H7 (cell line): ENCODE measurements at regions not wholly inside any gene's neighbourhood (a gene's known extent, or its start where the extent isn't known, plus 50 kb on each side); places are given as distances from the start of the nearest gene placed in this dataset.
"Not testable (repeated sequence)": the region's sequence is repeated elsewhere in the genome, so short reads cannot be mapped to it uniquely, and the experiment has no call there.

Source experiments
- DNase-seq: peaks from one replicate; pipeline ENCODE4 v3.0.0; 2012
- H3K27me3 ChIP-seq: 2 replicates; pipeline ENCODE4 v1.6.0; 2011; ENCODE audit warnings: mild to moderate bottlenecking, low read length; ENCODE audit not compliant: control insufficient read depth, insufficient read depth
- H3K36me3 ChIP-seq: replicated peaks from 2 replicates; pipeline ENCODE4 v1.5.1; 2011; ENCODE audit warnings: low read length; ENCODE audit not compliant: control insufficient read depth, insufficient read depth
- H3K4me3 ChIP-seq: 2 replicates; pipeline ENCODE4 v1.5.1; 2011; ENCODE audit warnings: low read depth, mild to moderate bottlenecking, control low read depth, low read length, moderate library complexity; ENCODE audit not compliant: insufficient read depth

GRCh38 chr20:28562510-28562898 is 2695.0 kb upstream of the DEFB115 start:
- Histone ChIP-seq H3K27me3 (no peaks in the 10 kb centered on the region), H3K36me3 (no peaks in the 10 kb centered on the region), H3K4me3 (no peak overlapping the region)
- DNase-seq = no peak

- DNase-seq, H3K27me3 ChIP-seq, H3K4me3 ChIP-seq, H3K36me3 ChIP-seq: not testable (repeated sequence)
These were observed 2694.5 kb upstream of the DEFB115 start for GRCh38 chr20:28562899-28563521.

- not testable (repeated sequence) for DNase-seq, H3K36me3 ChIP-seq, H3K27me3 ChIP-seq
These were observed 2693.4 kb upstream of the DEFB115 start for GRCh38 chr20:28564024-28564423.

GRCh38 chr20:28564688-28565463 is 2692.6 kb upstream of the DEFB115 start:
- H3K27me3 ChIP-seq, DNase-seq, H3K36me3 ChIP-seq, H3K4me3 ChIP-seq: not testable (repeated sequence)

More at GRCh38 chr20:28564024-28564423, 2693.4 kb upstream of the DEFB115 start:
- not testable (repeated sequence) for H3K4me3 ChIP-seq

- H3K4me3 ChIP-seq, DNase-seq, H3K27me3 ChIP-seq, H3K36me3 ChIP-seq: not testable (repeated sequence)
These were observed 2681.5 kb upstream of the DEFB115 start for GRCh38 chr20:28575991-28576390.

- not testable (repeated sequence) for DNase-seq, H3K36me3 ChIP-seq, H3K4me3 ChIP-seq
These were observed 2665.8 kb upstream of the DEFB115 start for GRCh38 chr20:28591680-28592079.

GRCh38 chr20:28593383-28593782 is 2664.1 kb upstream of the DEFB115 start:
- not testable (repeated sequence) for H3K36me3 ChIP-seq, DNase-seq, H3K4me3 ChIP-seq, H3K27me3 ChIP-seq

More at GRCh38 chr20:28591680-28592079, 2665.8 kb upstream of the DEFB115 start:
- H3K27me3 ChIP-seq = not testable (repeated sequence)

- DNase-seq, H3K27me3 ChIP-seq, H3K4me3 ChIP-seq, H3K36me3 ChIP-seq: not testable (repeated sequence)
These were observed 2663.0 kb upstream of the DEFB115 start for GRCh38 chr20:28594476-28594875.

GRCh38 chr20:28602006-28602402 is 2655.5 kb upstream of the DEFB115 start:
- H3K36me3 ChIP-seq, H3K27me3 ChIP-seq, DNase-seq: not testable (repeated sequence)
- H3K4me3 ChIP-seq = peak overlapping the region; percentile 51

- DNase-seq = peak; percentile 74
- peak overlapping the region; percentile 51 for H3K4me3 ChIP-seq
- H3K36me3 ChIP-seq, H3K27me3 ChIP-seq: not testable (repeated sequence)
These were observed 2654.9 kb upstream of the DEFB115 start for GRCh38 chr20:28602403-28603217.

GRCh38 chr20:28603218-28603577 is 2654.3 kb upstream of the DEFB115 start:
- H3K4me3 ChIP-seq = peak overlapping the region; percentile 51; the same call in 1 of the 2 replicates
- not testable (repeated sequence) for DNase-seq

GRCh38 chr20:28616354-28616753 is 2641.1 kb upstream of the DEFB115 start:
- no peak for DNase-seq
- Histone ChIP-seq H3K4me3 (no peak overlapping the region), H3K36me3 (no peaks in the 10 kb centered on the region), H3K27me3 (no peaks in the 10 kb centered on the region)

More at GRCh38 chr20:28603218-28603577, 2654.3 kb upstream of the DEFB115 start:
- H3K27me3 ChIP-seq, H3K36me3 ChIP-seq: not testable (repeated sequence)

- DNase-seq, H3K36me3 ChIP-seq, H3K27me3 ChIP-seq, H3K4me3 ChIP-seq: not testable (repeated sequence)
These were observed 2637.4 kb upstream of the DEFB115 start for GRCh38 chr20:28619956-28620651.

- not testable (repeated sequence) for DNase-seq, H3K27me3 ChIP-seq, H3K36me3 ChIP-seq, H3K4me3 ChIP-seq
These were observed 2632.4 kb upstream of the DEFB115 start for GRCh38 chr20:28625112-28625511.
